ENCODE measurements at regions not wholly inside any gene's neighbourhood (a gene's known extent, or its start where the extent isn't known, plus 50 kb on each side); places are given as distances from the start of the nearest gene placed in this dataset.
A peak's percentile ranks its signal among the peaks of the same experiment; 100 is the strongest.

DNA sequence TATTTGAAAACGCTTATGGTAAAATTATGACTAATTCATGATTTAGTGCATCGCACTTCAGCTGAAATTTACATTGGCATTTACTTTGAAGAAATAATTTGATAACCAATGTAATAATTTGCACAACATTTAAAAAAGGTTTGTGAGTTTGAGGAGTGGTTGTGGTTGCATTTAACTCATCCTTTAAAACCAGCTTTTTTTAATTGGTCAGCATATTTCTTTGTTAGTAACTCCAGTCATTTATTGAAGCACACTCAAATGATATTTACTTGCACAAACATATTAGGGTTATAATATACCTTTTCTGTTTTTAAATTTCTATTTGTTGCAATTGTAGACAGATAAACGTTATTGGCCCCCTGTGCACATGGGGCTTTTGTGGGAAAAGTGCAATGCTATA, 78.1 kb upstream of the AHI1 start:
- no peak for DNase-seq (ENCODE audit: low spot score)
- in situ Hi-C loops (cut with MboI; ENCODE audit: low pct_unique_long_range_greater_than_20kb, low sequenced_read_pairs, unreplicated experiment), result no loop called here
- TF ChIP-seq, protein P1, sequence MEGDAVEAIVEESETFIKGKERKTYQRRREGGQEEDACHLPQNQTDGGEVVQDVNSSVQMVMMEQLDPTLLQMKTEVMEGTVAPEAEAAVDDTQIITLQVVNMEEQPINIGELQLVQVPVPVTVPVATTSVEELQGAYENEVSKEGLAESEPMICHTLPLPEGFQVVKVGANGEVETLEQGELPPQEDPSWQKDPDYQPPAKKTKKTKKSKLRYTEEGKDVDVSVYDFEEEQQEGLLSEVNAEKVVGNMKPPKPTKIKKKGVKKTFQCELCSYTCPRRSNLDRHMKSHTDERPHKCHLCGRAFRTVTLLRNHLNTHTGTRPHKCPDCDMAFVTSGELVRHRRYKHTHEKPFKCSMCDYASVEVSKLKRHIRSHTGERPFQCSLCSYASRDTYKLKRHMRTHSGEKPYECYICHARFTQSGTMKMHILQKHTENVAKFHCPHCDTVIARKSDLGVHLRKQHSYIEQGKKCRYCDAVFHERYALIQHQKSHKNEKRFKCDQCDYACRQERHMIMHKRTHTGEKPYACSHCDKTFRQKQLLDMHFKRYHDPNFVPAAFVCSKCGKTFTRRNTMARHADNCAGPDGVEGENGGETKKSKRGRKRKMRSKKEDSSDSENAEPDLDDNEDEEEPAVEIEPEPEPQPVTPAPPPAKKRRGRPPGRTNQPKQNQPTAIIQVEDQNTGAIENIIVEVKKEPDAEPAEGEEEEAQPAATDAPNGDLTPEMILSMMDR (IDR thresholded peaks at IDR 0.05; ENCODE audit: extremely low read depth, insufficient read depth, missing control alignments), result no peak

DNA sequence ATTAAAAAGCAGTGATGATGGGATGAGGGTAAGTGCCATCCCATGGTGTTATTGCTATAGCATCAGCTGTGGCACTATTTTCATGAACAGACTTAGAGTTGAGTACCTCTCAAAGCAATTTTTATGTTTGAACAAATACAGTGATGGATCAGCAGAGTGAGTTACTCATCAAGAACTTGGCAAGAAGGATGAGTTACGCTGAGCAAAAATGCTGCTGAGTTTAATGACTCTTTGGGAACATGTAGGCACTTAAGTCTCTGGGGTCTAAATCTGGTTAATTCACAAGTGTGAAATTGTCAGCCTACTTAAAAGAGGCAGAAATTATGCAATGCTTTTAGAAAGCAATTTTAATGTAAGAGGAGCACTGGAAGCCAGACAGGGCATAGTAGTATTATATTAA, 78.5 kb upstream of the AHI1 start:
- in situ Hi-C loops (cut with MboI; ENCODE audit: low pct_unique_long_range_greater_than_20kb, low sequenced_read_pairs, unreplicated experiment), result no loop called here
- no peak for DNase-seq (ENCODE audit: low spot score)
- TF ChIP-seq, protein P1 (IDR thresholded peaks at IDR 0.05; ENCODE audit: extremely low read depth, insufficient read depth, missing control alignments), result no peak

DNA sequence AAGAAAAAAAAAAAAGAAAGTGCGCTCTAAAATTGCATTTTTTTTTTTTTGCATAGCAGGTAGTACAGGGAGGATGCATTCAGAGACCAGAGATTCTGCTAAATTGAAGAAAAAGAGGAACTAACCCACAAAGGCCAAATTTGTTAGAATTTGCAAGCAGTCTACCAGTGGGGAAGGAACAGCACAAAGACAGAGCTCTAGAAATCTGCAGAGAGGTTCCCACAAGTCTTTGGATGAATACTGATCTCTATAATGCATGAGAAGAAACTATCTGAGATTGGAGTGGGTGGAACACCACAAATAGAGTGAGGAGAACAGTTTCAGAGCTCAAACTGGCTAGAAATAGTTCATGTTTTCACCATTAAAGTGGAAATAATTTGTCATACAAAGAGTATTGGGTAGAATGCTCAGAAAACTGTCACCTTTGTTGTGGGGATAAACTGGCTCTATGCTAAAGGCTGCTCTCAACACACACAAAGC, 79.6 kb upstream of the AHI1 start:
- in situ Hi-C loops (cut with MboI; ENCODE audit: low pct_unique_long_range_greater_than_20kb, low sequenced_read_pairs, unreplicated experiment), result no loop called here
- DNase-seq (ENCODE audit: low spot score), result peak; percentile 47
- TF ChIP-seq, protein P1 (IDR thresholded peaks at IDR 0.05; ENCODE audit: extremely low read depth, insufficient read depth, missing control alignments), result no peak

DNA sequence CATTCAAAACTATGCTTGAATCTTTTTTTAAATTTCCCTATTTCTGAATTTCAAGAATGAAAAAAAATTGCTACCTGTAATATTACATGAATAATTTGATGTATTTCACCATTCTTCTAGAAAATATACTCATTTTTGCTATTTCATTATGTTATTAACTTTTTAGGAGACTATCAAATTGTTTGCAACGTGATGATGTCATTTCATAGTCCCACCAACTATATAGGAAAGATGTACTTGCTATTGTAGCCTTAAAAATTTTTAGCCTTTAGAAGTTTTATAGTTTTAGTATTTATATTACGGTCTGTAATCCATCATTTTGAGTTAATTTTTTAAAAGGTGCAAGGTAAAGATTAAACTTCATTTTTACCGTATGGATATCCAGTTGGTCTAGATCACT, 81.4 kb upstream of the AHI1 start:
- in situ Hi-C loops (cut with MboI; ENCODE audit: low pct_unique_long_range_greater_than_20kb, low sequenced_read_pairs, unreplicated experiment), result no loop called here
- DNase-seq (ENCODE audit: low spot score), result no peak
- TF ChIP-seq, protein P1 (IDR thresholded peaks at IDR 0.05; ENCODE audit: extremely low read depth, insufficient read depth, missing control alignments), result no peak

DNA sequence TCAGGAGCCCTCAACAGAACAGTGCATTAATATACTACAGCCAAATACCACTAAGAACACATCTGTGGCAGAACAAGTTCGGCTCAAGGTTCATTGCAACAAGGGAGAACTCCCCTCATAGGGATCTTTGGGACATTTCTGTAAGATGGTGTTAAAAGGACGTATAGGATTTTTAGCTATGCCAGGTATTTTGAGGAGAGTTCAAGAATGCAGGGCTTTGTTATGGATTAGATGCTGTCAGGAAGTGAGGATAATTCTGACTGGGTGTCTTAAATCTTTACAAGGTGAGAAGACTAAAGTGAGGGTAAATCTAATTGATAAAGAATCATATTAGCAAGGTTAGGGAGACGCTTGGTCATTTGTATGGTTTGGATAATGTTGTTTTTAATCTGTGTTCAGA, 83.7 kb upstream of the AHI1 start:
- DNase-seq (ENCODE audit: low spot score), result no peak
- in situ Hi-C loops (cut with MboI; ENCODE audit: low pct_unique_long_range_greater_than_20kb, low sequenced_read_pairs, unreplicated experiment), result no loop called here
- TF ChIP-seq, protein P1 (IDR thresholded peaks at IDR 0.05; ENCODE audit: extremely low read depth, insufficient read depth, missing control alignments), result no peak

DNA sequence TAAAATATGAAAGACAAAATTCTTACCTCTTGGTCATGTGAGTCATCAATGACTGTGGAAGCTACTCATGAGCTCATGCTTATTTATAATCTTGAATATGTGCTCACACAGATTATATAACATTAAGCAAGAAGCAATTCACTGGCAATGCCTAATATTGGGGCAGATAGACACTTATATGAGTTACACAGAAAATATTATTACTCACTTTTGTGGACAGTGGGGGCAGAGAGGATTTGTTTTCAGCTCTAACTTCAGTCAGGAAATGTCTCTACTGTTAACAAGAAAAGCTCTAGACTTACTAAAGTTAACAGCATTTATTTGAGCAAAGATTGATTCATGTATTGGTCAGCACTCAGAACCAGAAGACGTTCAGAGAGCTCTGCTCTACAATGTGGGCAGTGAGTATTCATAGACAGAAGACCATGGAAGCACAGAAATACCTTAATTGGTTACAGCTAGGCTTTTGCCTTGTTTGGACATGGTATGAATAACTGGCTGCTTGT, 85.8 kb upstream of the AHI1 start:
- DNase-seq (ENCODE audit: low spot score), result no peak
- TF ChIP-seq, protein P1 (IDR thresholded peaks at IDR 0.05; ENCODE audit: extremely low read depth, insufficient read depth, missing control alignments), result no peak
- in situ Hi-C loops (cut with MboI; ENCODE audit: low pct_unique_long_range_greater_than_20kb, low sequenced_read_pairs, unreplicated experiment), result no loop called here

DNA sequence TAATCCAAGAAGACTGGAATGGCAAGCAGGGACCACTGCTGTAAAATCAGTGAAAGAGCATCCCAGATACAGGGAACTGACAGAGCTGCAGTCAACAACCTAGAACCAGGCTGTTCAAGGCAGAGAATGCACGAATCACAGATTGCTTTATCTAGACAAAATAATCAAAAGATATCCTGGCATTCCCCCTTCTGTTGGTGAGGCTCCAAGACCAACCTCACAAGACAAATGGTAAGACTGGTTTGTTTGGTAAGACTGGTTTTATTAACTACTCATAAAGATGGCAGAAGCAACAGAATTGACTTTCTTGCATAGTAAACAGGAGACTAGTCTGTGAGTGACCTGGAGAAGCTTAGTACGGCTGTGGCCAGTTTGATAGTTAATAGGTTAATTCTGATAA, 88.8 kb upstream of the AHI1 start:
- in situ Hi-C loops (cut with MboI; ENCODE audit: low pct_unique_long_range_greater_than_20kb, low sequenced_read_pairs, unreplicated experiment), result no loop called here
- no peak for DNase-seq (ENCODE audit: low spot score)
- TF ChIP-seq, protein P1 (IDR thresholded peaks at IDR 0.05; ENCODE audit: extremely low read depth, insufficient read depth, missing control alignments), result no peak

All from GM13977 (cell line).